IMR-90 (cell line): ENCODE measurements at regions not wholly inside any gene's neighbourhood (a gene's known extent, or its start where the extent isn't known, plus 50 kb on each side); places are given as distances from the start of the nearest gene placed in this dataset.

Experiments used
- FOS ChIP-seq: fragments of 150-350 bp; IDR thresholded peaks from 2 replicates; pipeline ENCODE4 v1.6.1; 2016; ENCODE audit warnings: low read depth, low read length
- MXI1 ChIP-seq: IDR thresholded peaks from 2 replicates; pipeline ENCODE4 v1.6.1; 2012; ENCODE audit warnings: low read depth, mild to moderate bottlenecking, low read length, moderate library complexity, borderline replicate concordance
- POLR2A ChIP-seq: IDR thresholded peaks from 2 replicates; pipeline ENCODE4 v1.6.1; 2012; ENCODE audit warnings: mild to moderate bottlenecking, low read depth, low read length
- RCOR1 ChIP-seq: IDR thresholded peaks from 2 replicates; pipeline ENCODE4 v1.6.1; 2012; ENCODE audit warnings: mild to moderate bottlenecking, low read length, improper control_type of control experiment; ENCODE audit not compliant: insufficient replicate concordance
- TF ChIP-seq, protein P1 (sequence below): conservative IDR thresholded peaks from 2 replicates; pipeline ENCODE4 v1.5.1; 2012; ENCODE audit warnings: mild to moderate bottlenecking, low read depth, low read length, improper control_type of control experiment
- TF ChIP-seq, protein P2 (sequence below): fragments of 150-350 bp; IDR thresholded peaks from 2 replicates; pipeline ENCODE4 v1.6.1; 2017; ENCODE audit warnings: mild to moderate bottlenecking, antibody characterized with exemption, low read length, low read depth

DNA sequence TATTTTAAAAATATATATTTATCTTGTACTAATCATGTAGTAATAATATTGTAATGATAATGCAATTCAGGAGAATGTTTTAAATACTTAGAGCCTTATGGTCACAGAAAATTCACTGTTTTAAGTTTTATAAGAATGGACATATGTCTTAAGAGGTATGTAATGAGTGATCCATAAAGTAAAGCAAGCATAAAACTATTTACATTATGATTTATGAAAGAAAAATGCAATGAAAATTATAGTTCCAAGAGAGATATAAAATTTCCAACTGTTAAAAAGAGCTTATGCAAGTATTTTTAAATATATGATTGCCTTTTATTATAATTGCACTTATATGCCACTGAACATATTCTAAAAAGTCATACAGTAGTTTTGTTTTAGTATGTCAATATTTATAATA is 157.5 kb upstream of the TARS1 start:
- TF ChIP-seq, protein P1, sequence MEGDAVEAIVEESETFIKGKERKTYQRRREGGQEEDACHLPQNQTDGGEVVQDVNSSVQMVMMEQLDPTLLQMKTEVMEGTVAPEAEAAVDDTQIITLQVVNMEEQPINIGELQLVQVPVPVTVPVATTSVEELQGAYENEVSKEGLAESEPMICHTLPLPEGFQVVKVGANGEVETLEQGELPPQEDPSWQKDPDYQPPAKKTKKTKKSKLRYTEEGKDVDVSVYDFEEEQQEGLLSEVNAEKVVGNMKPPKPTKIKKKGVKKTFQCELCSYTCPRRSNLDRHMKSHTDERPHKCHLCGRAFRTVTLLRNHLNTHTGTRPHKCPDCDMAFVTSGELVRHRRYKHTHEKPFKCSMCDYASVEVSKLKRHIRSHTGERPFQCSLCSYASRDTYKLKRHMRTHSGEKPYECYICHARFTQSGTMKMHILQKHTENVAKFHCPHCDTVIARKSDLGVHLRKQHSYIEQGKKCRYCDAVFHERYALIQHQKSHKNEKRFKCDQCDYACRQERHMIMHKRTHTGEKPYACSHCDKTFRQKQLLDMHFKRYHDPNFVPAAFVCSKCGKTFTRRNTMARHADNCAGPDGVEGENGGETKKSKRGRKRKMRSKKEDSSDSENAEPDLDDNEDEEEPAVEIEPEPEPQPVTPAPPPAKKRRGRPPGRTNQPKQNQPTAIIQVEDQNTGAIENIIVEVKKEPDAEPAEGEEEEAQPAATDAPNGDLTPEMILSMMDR, result no peak
- TF ChIP-seq POLR2A, result no peak
- no peak for TF ChIP-seq RCOR1
- no peak for TF ChIP-seq MXI1
- TF ChIP-seq FOS, result no peak
- TF ChIP-seq, protein P2, sequence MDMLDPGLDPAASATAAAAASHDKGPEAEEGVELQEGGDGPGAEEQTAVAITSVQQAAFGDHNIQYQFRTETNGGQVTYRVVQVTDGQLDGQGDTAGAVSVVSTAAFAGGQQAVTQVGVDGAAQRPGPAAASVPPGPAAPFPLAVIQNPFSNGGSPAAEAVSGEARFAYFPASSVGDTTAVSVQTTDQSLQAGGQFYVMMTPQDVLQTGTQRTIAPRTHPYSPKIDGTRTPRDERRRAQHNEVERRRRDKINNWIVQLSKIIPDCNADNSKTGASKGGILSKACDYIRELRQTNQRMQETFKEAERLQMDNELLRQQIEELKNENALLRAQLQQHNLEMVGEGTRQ, result no peak
